Panc1 (cell line): ENCODE measurements at regions not wholly inside any gene's neighbourhood (a gene's known extent, or its start where the extent isn't known, plus 50 kb on each side); places are given as distances from the start of the nearest gene placed in this dataset.
"Not testable (repeated sequence)": the region's sequence is repeated elsewhere in the genome, so short reads cannot be mapped to it uniquely, and the experiment has no call there.

Experiments
- ATAC-seq: fragments of 200-7000 bp; cut with Tn5 transposase; 2 replicates; pipeline ENCODE4 v1.9.1; 2020; ENCODE audit warnings: mild to moderate bottlenecking, moderate library complexity
- BruUV-seq: library from RNA; stranded (reverse); fragments of 400-500 nt; replicated peaks from 2 replicates; lab custom pipeline; 2021; lab: Mats Ljungman, UMichigan
- CTCF ChIA-PET: fragments of 300-600 bp; sonication (Branson Sonifier 250); formaldehyde crosslinking; loops from one replicate; lab custom pipeline; 2022; ENCODE audit warnings: antibody characterized with exemption; lab: Charles Lee
- POLR2A ChIA-PET: fragments of 300-600 bp; sonication (Branson Sonifier 250); formaldehyde crosslinking; loops from one replicate; lab custom pipeline; 2022; ENCODE audit warnings: antibody characterized with exemption; lab: Charles Lee
- DNase-seq: peaks from one replicate; pipeline ENCODE4 v3.0.0-alpha.2; 2010; ENCODE audit warnings: low read depth, low spot score
- H3K27ac ChIP-seq: 2 replicates; pipeline ENCODE4 v1.5.1; 2011; ENCODE audit warnings: mild to moderate bottlenecking, low read length, inconsistent platforms
- H3K27me3 ChIP-seq: fragments of 200-500 bp; sonication (Bioruptor generic); 2 replicates; pipeline ENCODE4 v1.6.0; 2014; ENCODE audit warnings: low read length, inconsistent platforms; ENCODE audit not compliant: control insufficient read depth, insufficient read depth
- H3K36me3 ChIP-seq: fragments of 200-500 bp; sonication (Bioruptor generic); 2 replicates; pipeline ENCODE4 v1.5.1; 2014; ENCODE audit warnings: inconsistent platforms, mild to moderate bottlenecking, low read length, moderate library complexity; ENCODE audit not compliant: control insufficient read depth, insufficient read depth
- H3K4me1 ChIP-seq: 2 replicates; pipeline ENCODE4 v1.5.1; 2011; ENCODE audit warnings: inconsistent platforms, mild to moderate bottlenecking, low read length, moderate library complexity; ENCODE audit not compliant: control insufficient read depth, insufficient read depth
- H3K4me3 ChIP-seq, 2 experiments: 2 replicates each; pipeline ENCODE4 v1.5.1; 2011 to 2012; ENCODE audit warnings: low read depth in 2 of 2, low read length in 2 of 2, mild to moderate bottlenecking in 2 of 2, inconsistent platforms in 1 of 2, moderate library complexity in 1 of 2
- H3K9me3 ChIP-seq: fragments of 200-500 bp; sonication (Bioruptor generic); 2 replicates; pipeline ENCODE4 v1.5.1; 2014; ENCODE audit warnings: low read depth, mild to moderate bottlenecking, inconsistent platforms, low read length, moderate library complexity; ENCODE audit not compliant: control insufficient read depth, insufficient read depth
- in situ Hi-C: cut with HindIII; loops from 2 replicates; pipeline ENCODE4 v1.10.0; 2016; ENCODE audit warnings: low sequenced_read_pairs, low pct_unique_long_range_greater_than_20kb
- intact Hi-C: fragments of 100-400 bp; cut with micrococcal nuclease; formaldehyde crosslinking; loops from one replicate; pipeline ENCODE4 v1.10.0; 2022; ENCODE audit not compliant: unreplicated experiment

DNA sequence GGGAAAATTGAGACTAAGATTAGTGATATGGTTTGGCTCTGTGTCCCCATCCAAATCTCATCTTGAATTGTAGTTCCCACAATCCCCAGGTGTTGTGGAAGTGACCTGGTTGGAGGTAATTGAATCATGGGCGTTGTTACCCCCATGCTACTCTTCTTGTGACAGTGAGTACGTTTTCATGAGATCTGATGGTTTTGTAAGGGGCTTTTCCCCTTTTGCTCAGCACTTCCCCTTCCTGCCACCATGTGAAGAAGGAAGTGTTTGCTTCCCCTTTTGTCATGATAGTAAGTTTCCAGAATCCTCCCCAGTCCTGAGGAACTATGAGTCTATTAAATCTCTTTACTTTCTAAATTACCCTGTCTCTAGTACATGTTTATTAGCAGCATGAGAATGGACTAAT is 729.9 kb upstream of the TPTE start:
- H3K27me3 ChIP-seq, POLR2A ChIA-PET, H3K4me1 ChIP-seq, in situ Hi-C loops, CTCF ChIA-PET, H3K36me3 ChIP-seq, H3K27ac ChIP-seq, intact Hi-C loops, H3K4me3 ChIP-seq, ATAC-seq, DNase-seq, H3K9me3 ChIP-seq, BruUV-seq: not testable (repeated sequence)

DNA sequence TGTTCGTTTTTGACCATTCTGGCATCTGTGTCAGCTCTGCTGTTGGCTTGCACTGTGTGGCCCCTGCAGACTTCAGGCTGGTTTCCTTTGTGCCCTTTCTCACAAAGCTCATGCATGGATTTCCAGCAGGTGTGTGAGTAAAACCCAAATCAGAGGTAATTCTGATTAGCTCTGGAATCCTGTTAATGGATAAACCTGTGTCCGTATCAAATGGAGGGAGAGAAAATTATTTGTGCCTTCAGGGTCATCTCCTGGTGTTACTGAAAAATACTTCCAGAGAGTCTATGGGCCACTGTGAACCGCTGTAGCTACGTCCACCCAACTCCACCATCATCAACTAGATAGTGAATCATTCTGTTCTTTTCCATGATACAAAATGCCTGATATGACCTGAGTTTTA is 726.1 kb upstream of the TPTE start:
- ATAC-seq, in situ Hi-C loops, H3K27me3 ChIP-seq, CTCF ChIA-PET, H3K36me3 ChIP-seq, DNase-seq, H3K4me3 ChIP-seq, H3K4me1 ChIP-seq, H3K9me3 ChIP-seq, BruUV-seq, intact Hi-C loops, POLR2A ChIA-PET, H3K27ac ChIP-seq: not testable (repeated sequence)

DNA sequence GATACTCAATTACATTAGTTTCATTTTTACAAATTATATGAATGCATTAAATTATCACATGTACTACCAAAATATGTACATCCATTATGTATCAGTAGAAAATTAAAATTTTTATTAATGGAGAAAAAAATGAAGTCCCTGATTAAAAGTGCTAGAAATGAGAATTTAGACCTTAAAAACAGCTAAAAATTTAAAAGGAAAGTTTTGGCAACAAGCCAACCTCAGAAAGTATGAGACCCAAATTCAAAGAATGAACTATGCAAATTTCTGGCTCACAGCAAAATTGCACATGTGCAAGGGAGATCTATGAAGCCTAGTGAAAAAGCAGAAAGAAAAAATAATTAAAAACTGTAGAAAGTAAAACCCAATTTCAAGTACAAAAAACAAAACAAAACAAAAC is 725.1 kb upstream of the TPTE start:
- in situ Hi-C loops, BruUV-seq, ATAC-seq: not testable (repeated sequence)

DNA sequence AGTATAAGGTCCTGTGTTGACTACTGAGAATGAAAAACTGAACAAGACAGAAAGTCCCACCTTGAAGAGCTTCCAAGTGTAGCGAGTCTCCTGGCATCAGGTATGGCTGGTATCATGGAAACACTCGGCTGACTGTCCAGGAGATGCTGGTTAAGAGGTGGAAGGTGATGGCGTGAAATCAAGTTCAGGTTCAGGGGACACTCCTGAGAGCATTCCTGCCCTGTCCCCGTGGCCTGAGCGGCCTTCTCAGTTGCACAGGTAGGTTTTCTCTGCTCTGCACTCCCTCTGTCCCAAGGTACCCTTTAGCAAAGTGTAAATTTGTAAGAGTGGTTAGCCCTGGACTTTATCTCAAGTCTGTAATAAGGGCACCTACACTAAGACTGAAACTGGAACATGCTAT is 713.7 kb upstream of the TPTE start:
- H3K27ac ChIP-seq, DNase-seq, BruUV-seq, ATAC-seq, CTCF ChIA-PET, H3K4me3 ChIP-seq, H3K36me3 ChIP-seq, intact Hi-C loops, H3K27me3 ChIP-seq, POLR2A ChIA-PET, H3K4me1 ChIP-seq, in situ Hi-C loops, H3K9me3 ChIP-seq: not testable (repeated sequence)

More for the DNA sequence above, 725.1 kb upstream of the TPTE start:
- H3K27ac ChIP-seq, H3K27me3 ChIP-seq, intact Hi-C loops, H3K4me3 ChIP-seq, H3K36me3 ChIP-seq, H3K9me3 ChIP-seq, H3K4me1 ChIP-seq, POLR2A ChIA-PET, CTCF ChIA-PET, DNase-seq: not testable (repeated sequence)

DNA sequence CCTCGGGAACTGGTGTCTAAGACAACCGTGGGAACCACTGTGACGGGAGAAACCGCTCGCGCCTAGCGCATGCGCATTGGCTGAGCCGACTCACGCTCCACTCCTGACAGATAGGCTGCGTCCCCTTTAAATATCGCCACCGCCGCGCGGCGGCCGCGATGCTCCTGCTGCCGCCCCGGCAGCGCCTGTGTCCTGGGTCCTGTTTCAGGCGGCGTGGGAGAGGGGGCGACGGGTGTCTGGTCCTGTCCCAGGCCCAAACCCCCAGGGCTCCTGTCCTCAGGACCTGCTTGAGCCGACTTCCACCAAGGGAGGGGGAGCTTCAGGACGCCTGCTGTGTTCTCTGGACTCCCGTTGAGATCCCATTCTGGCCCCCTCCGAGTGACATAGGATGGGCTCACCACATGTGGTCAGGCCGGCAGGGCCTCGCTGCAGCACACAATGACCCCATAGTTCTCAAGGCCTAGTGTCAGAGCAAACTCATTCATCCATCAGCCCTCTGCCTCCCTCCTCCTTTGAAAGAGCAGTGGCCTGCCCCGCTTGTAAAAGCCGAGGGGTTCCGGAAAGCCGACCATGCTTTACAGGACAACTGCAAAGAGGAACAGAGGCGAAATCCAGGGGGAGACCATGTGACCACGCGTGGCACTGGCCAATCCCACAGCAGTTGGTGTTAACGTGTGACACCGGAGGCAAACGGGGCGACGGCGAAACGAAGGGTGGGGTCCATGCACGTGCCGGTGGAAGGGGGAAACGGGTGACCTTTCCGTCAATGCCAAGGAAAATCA is 710.0 kb upstream of the TPTE start:
- H3K36me3 ChIP-seq, in situ Hi-C loops, H3K27ac ChIP-seq, DNase-seq, CTCF ChIA-PET, H3K9me3 ChIP-seq, intact Hi-C loops, H3K27me3 ChIP-seq, BruUV-seq, H3K4me3 ChIP-seq, POLR2A ChIA-PET, H3K4me1 ChIP-seq, ATAC-seq: not testable (repeated sequence)

DNA sequence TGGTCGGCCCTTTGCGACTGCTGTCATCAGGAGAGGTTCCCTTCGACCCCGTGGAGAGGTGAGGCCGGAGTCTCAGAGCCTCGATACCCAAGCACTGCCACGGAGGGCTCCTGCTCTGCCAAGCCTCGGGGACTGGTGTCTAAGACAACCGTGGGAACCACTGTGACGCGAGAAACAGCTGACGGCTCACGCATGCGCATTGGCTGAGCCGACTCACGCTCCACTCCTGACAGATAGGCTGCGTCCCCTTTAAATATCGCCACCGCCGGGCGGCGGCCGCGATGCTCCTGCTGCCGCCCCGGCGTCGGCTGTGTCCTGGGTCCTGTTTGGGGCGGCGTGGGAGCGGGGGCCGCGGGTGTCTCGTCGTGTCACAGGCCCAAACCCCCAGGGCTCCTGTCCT is 708.9 kb upstream of the TPTE start:
- ATAC-seq, POLR2A ChIA-PET, intact Hi-C loops, in situ Hi-C loops, H3K27me3 ChIP-seq, DNase-seq, BruUV-seq, H3K4me3 ChIP-seq, H3K4me1 ChIP-seq, H3K36me3 ChIP-seq, H3K27ac ChIP-seq, CTCF ChIA-PET, H3K9me3 ChIP-seq: not testable (repeated sequence)

DNA sequence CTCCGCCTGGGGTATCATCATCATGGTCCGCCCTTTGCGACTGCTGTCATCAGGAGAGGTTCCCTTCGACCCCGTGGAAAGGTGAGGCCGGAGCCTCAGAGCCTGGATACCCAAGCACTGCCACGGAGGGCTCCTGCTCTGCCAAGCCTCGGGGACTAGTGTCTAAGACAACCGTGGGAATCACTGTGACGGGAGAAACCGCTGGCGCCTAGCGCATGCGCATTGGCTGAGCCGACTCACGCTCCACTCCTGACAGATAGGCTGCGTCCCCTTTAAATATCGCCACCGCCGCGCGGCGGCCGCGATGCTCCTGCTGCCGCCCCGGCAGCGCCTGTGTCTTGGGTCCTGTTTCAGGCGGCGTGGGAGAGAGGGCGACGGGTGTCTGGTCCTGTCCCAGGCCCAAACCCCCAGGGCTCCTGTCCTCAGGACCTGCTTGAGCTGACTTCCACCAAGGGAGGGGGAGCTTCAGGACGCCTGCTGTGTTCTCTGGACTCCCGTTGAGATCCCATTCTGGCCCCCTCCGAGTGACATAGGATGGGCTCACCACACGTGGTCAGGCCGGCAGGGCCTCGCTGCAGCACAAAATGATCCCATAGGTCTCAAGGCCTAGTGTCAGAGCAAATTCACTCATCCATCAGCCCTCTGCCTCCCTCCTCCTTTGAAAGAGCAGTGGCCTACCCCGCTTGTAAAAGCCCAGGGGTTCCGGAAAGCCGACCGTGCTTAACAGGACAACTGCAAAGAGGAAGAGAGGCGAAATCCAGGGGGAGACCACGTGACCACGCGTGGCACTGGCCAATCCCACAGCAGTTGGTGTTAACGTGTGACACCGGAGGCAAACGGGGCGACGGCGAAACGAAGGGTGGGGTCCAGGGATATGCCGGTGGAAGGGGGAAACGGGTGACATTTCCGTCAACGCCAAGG is 707.2 kb upstream of the TPTE start:
- ATAC-seq, H3K27ac ChIP-seq, BruUV-seq, H3K4me3 ChIP-seq, H3K4me1 ChIP-seq, POLR2A ChIA-PET, H3K36me3 ChIP-seq, CTCF ChIA-PET, intact Hi-C loops, H3K9me3 ChIP-seq, H3K27me3 ChIP-seq, in situ Hi-C loops, DNase-seq: not testable (repeated sequence)
